ENCODE measurements at regions not wholly inside any gene's neighbourhood (a gene's known extent, or its start where the extent isn't known, plus 50 kb on each side); places are given as distances from the start of the nearest gene placed in this dataset.

GRCh38 chr6:23327621-23328020 lies 758.3 kb downstream of the HDGFL1 start:
- ATAC-seq (ENCODE audit: low FRiP score) (no peak), DNase-seq (ENCODE audit: low spot score) (no peak)
- no peak for TF ChIP-seq CTCF (IDR thresholded peaks at IDR 0.05)

GRCh38 chr6:23329086-23329485 lies 759.7 kb downstream of the HDGFL1 start:
- no peak for TF ChIP-seq CTCF (IDR thresholded peaks at IDR 0.05)
- ATAC-seq (ENCODE audit: low FRiP score) (no peak), DNase-seq (ENCODE audit: low spot score) (no peak)

- TF ChIP-seq CTCF (IDR thresholded peaks at IDR 0.05): no peak
- DNase-seq (ENCODE audit: low spot score): no peak
- ATAC-seq (ENCODE audit: low FRiP score): no peak
Observed at GRCh38 chr6:23330632-23331031, 761.3 kb downstream of the HDGFL1 start.

- ATAC-seq (ENCODE audit: low FRiP score) (no peak), DNase-seq (ENCODE audit: low spot score) (no peak)
- TF ChIP-seq CTCF (IDR thresholded peaks at IDR 0.05): no peak
Observed at GRCh38 chr6:23334360-23334759, 765.0 kb downstream of the HDGFL1 start.

- no peak for DNase-seq (ENCODE audit: low spot score)
- ATAC-seq (ENCODE audit: low FRiP score): no peak
- no peak for TF ChIP-seq CTCF (IDR thresholded peaks at IDR 0.05)
Observed at GRCh38 chr6:23335894-23336293, 766.5 kb downstream of the HDGFL1 start.

GRCh38 chr6:23339268-23339667 lies 769.9 kb downstream of the HDGFL1 start:
- no peak for TF ChIP-seq CTCF (IDR thresholded peaks at IDR 0.05)
- no peak for DNase-seq (ENCODE audit: low spot score)
- ATAC-seq (ENCODE audit: low FRiP score): no peak

GRCh38 chr6:23340271-23340670 lies 770.9 kb downstream of the HDGFL1 start:
- no peak for TF ChIP-seq CTCF (IDR thresholded peaks at IDR 0.05)
- DNase-seq (ENCODE audit: low spot score): no peak
- ATAC-seq (ENCODE audit: low FRiP score): no peak
